ENCODE measurements at regions not wholly inside any gene's neighbourhood (a gene's known extent, or its start where the extent isn't known, plus 50 kb on each side); places are given as distances from the start of the nearest gene placed in this dataset.
"Not testable (repeated sequence)": the region's sequence is repeated elsewhere in the genome, so short reads cannot be mapped to it uniquely, and the experiment has no call there.

DNA sequence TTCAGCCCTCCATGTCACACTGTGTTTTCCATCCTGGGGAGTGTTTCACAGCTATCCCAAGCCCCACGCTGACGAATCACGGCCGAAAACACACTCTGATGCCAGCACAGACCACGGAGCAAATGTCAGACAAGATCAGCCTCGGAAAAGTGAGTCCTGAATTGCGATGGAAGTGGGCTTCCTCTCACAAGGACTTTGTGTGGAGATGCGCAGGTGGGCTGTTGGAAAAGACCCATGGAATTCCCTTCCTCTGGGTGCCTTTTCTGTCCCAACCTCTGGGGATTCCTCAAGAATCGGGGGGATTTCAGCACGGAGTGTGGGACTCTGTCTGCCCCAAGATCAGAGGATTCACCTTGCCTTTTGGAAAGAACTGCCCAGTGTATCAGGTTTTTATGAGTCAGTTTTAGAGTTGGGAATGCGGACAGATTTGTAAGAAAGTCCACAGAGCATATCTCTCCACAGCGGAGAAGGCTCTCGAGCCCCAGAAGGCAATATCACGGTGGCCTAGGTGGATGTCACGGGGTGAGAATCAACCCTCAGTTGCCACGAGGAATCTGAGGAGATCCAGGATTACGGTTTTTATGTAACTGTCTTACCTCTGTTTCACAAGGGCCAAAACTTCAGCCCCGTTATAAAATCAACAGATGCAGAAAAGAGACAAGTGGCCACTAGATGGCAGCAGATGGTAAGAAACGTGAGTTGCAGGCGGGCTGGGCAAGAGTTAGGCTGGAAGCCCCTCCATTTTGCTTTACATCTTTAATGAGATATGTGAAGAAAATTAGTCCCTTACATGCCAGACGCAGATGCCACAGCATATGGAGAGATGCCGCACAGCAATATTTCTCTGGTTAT lies 201.9 kb downstream of the DAD1 start:
- peak; percentile 85 for DNase-seq (ENCODE audit: low spot score)

- DNase-seq (ENCODE audit: low spot score), result no peak
These were observed 204.0 kb downstream of the DAD1 start for GRCh38 chr14:22384974-22385526.

GRCh38 chr14:22384167-22384549 lies 204.9 kb downstream of the DAD1 start:
- DNase-seq (ENCODE audit: low spot score), result no peak

GRCh38 chr14:22383515-22384166 lies 205.4 kb downstream of the DAD1 start:
- DNase-seq (ENCODE audit: low spot score), result peak; percentile 50

- DNase-seq (ENCODE audit: low spot score), result no peak
These were observed 206.1 kb downstream of the DAD1 start for GRCh38 chr14:22382955-22383354.

DNA sequence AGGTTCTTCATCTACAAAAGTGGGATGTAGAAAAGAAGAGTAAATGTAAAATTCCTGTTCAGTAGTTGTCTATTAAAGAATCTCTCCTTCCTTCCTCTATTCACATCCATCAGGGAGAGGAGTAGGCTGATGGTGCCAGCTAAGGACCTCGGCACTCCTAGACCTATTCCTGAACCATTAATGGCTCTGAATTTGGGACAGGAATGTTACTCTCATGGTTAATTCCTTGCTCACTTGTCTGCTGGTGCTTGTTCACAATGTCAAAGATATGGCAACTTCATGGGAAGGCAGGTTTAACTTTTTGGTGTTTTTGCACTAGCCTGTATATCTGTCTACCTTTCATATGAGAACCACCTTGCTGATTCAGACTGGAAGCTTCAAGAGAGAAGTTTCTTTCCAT lies 206.6 kb downstream of the DAD1 start:
- no peak for DNase-seq (ENCODE audit: low spot score)

GRCh38 chr14:22381766-22382165 lies 207.3 kb downstream of the DAD1 start:
- no peak for DNase-seq (ENCODE audit: low spot score)

- DNase-seq (ENCODE audit: low spot score), result no peak
These were observed 207.6 kb downstream of the DAD1 start for GRCh38 chr14:22381408-22381760.

DNA sequence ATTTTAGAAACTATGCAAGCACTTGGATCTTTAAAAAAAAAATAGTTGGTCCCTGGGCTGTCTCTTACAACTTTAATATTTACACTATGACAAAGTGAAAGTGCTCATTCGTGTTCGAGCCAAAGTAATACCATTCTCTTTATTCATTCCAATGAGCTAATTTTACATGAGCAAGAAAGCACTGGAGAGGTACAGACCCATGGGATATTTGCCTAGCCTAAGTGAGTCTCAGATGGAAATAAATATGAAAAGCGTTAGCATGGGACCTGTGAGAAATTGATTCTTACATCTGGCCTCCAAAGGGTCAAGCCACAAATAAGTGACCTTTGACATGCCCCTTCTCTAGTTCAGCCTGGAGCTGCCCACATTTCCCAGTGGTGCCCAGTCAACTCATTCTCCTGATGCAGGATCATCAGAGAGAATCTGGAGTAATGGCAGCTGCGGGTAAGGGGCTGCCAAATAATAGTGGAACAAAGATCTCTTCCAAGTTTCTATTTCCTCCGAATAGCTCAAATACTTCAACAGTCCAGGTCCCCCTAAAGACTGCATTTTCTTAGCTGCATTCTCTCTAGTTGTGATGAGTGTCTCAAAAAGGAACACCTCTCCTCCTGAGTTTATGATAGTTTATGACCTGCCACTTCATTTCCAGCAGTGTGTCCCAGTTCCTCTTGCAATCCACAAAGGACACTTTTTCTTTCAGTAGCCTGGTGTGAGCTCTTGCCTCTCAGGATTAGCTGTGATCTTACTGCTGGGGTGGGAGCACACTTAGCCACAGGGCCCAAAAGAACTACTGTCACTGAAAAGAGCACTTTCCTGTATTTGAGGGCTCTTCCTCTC lies 208.2 kb downstream of the DAD1 start:
- no peak for DNase-seq (ENCODE audit: low spot score)

- DNase-seq (ENCODE audit: low spot score), result no peak
These were observed 209.3 kb downstream of the DAD1 start for GRCh38 chr14:22379727-22380126.

DNA sequence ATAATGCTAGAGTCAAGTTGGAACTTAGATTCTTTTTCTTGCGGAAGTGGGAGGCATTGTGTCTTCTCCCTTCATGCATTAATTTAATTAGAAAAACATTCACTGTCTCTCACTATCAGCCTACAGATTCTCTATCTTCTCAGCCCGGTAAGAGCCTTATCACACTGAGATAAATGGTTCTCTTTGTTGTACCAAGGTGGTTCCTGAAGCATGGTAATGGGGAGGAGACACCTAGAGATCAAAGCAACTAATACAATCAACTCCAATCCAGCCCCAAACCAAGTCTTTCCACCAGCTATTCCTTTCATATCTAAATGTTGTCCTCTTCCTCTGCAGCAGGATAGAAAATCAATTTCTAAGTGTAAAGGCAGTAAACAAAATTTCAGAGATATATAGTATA lies 210.8 kb downstream of the DAD1 start:
- DNase-seq (ENCODE audit: low spot score), result no peak

DNA sequence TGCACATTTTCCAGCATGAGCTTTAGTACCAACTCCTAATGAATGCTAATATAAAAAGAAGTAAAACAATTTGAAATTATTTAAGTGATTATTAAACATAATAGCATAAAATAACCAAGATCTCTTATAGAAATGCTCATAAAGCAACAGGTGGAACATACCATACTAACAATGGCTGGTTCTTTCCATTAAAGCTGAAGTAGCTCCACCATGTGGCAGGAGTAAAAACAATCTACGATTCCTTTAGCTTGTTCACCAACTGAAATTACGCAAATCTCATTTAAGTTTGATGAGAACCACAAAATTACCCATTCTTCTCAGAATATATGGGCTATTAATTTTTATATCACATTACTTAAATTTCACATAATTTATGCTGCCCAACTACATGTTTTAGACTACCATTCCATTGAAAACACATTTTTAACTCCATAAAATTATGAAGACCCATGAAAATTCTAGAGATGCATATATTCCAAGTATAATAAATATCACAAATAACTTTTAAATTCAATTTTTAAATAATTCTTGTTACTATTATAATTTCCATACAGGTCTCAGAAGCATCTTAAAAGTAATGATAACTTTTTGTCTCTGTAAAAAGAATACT lies 213.6 kb downstream of the DAD1 start:
- no peak for DNase-seq (ENCODE audit: low spot score)

- DNase-seq (ENCODE audit: low spot score), result no peak
These were observed 218.8 kb downstream of the DAD1 start for GRCh38 chr14:22370084-22370847.

DNA sequence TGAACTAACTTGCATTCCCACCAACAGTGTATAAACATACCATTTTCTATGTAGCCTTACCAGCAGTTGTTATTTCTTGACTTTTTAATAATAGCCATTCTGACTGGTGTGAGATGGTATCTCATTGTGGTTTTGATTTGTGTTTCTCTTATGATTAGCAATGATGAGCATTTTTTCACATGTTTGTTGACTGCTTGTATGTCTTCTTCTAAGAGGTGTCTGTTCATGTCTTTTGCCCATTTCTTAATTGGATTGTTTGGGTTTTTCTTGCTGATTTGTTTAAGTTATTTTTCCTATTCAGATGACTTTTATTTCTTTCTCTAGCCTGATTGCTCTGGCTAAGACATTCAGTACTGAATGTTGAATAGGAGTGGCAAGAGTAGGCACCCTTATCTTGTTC lies 230.3 kb downstream of the DAD1 start:
- DNase-seq (ENCODE audit: low spot score), result no peak

DNA sequence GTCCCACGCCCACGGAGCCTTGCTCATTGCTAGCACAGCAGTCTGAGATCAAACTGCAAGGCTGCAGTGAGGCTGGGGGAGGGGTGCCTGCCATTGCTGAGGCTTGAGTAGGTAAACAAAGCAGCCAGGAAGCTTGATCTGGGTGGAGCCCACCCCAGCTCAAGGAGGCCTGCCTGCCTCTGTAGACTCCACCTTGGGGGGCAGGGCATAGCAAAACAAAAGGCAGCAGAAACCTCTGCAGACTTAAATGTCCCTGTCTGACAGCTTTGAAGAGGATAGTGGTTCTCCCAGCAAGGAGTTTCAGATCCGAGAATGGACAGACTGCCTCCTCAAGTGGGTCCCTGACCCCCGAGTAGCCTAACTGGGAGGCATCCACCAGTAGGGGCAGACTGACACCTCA lies 239.7 kb downstream of the DAD1 start:
- DNase-seq (ENCODE audit: low spot score), result not testable (repeated sequence)

- no peak for DNase-seq (ENCODE audit: low spot score)
These were observed 244.4 kb downstream of the DAD1 start for GRCh38 chr14:22344673-22345072.

- DNase-seq (ENCODE audit: low spot score), result not testable (repeated sequence)
These were observed 244.8 kb downstream of the DAD1 start for GRCh38 chr14:22344209-22344608.

GRCh38 chr14:22341049-22341448 lies 248.0 kb downstream of the DAD1 start:
- DNase-seq (ENCODE audit: low spot score), result no peak

DNA sequence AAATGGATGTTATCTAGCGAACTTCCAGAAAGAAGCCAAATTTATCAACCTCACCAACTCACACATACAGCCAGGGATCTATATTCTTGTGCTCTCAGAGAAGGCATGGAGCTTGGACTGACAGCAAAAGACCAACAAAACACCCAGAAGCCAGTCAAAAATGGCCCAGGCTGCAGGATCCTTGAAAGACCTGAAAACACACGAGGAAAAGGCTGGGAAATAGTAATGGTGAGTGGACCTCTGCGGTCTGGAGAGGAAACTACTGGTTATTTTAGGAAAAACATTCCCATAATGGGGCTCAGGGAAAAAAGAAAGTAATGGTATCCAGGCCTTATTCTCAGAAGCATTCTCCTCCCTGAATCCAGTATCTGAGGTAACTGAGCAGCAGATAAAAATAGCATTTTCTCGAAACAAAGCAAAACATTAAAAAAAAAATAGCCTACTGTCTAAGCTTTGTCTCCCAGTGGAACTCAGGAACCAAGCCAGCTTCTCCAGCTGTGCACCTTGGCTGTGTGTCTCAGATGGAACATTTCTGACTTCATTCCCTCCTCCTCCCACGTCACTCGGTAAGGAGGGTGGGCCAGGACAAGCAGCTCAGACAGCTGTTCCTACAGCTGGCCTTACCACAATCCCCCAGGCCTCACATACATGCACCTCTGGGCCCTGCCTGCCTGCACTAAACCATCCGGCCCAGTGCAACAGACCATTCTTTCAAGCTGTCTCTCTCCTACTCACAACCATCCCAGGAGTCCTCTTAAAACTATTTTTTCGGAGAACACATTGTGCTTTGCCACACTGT lies 249.9 kb downstream of the DAD1 start:
- no peak for DNase-seq (ENCODE audit: low spot score)

DNA sequence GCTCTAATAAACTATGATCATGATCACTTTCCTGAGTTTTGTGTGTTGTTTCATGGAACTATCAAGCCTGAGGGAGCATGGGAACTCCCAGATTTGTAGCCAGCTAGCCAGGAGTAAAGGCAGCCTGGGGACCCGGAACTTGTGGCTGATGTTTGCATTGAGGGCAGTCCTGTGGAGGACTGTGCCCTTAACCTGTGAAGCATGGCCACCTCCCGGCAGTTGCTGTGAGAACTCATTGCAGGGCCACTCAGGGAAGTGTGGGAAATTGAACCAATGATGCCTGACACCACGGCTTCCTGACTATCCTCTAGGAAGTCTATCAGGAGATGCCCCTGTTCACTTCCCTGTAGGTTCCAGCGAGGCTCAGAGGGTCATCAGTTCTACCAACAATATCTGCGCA lies 250.6 kb downstream of the DAD1 start:
- no peak for DNase-seq (ENCODE audit: low spot score)

Data from germinal center (tissue), 1 donor.